ENCODE measurements at regions not wholly inside any gene's neighbourhood (a gene's known extent, or its start where the extent isn't known, plus 50 kb on each side); places are given as distances from the start of the nearest gene placed in this dataset.

GRCh38 chr9:107841076-107841475 is 351.5 kb upstream of the KLF4 start:
- no peaks in the 10 kb centered on the region for H3K4me1 ChIP-seq (ENCODE audit: control insufficient read depth, insufficient read depth, low read length)
- ChIA-PET CTCF (interaction anchor here (0.5 kb wide), 1 partner anchor 434 kb away, joined by 3 read pairs; no protein-coding TSS in a partner anchor), POLR2A (ENCODE audit: unreplicated experiment) (no interaction called here)
- no peaks in the 10 kb centered on the region for H3K36me3 ChIP-seq (ENCODE audit: control insufficient read depth, insufficient read depth, low read length)
- no peak overlapping the region for H3K4ac ChIP-seq (ENCODE audit: low read depth, low read length)
- intact Hi-C loops (cut with micrococcal nuclease) = loop anchor here (10.0 kb wide), 1 partner anchor 356 kb away; the partner anchor contains the start of gene KLF4
- no peak overlapping the region for H3K18ac ChIP-seq (ENCODE audit: low read depth, low read length)
- H3K56ac ChIP-seq (ENCODE audit: extremely low read depth, insufficient read depth, low read length) = no peak overlapping the region
- no peak overlapping the region for H4K5ac ChIP-seq (ENCODE audit: low read depth, low read length)
- H4K8ac ChIP-seq (ENCODE audit: low read depth in 2 of 2, low read length in 2 of 2) = no peak overlapping the region
- no peaks in the 10 kb centered on the region for H3K79me1 ChIP-seq (ENCODE audit: low read depth in 1 of 2, low read length in 2 of 2)
- no TSS peak for BruUV-seq (replicated peaks)
- H2AK9ac ChIP-seq (replicated peaks; ENCODE audit: low read depth, low read length, poor library complexity) = no peak overlapping the region
- H3K9me1 ChIP-seq (ENCODE audit: insufficient read depth, low read length) = no peaks in the 10 kb centered on the region
- no peak overlapping the region for H3K4me2 ChIP-seq (ENCODE audit: low read depth, low read length)
- H4K20me1 ChIP-seq (ENCODE audit: insufficient read depth, low read length) = no peaks in the 10 kb centered on the region
- H2AK5ac ChIP-seq (ENCODE audit: low read depth, low read length) = no peak overlapping the region
- WGBS, 2 experiments (ENCODE audit: extremely low coverage in 2 of 2, insufficient read length in 1 of 2) = no CpG with 5 or more reads among the region's 2 CpGs
- no peak overlapping the region for H2BK15ac ChIP-seq (ENCODE audit: low read depth, low read length)
- ATAC-seq (ENCODE audit: low read depth) (no peak), DNase-seq (no peak)
- no peak for TF ChIP-seq SMC3 (IDR thresholded peaks at IDR 0.05; ENCODE audit: low read depth, low read length)
- no peak for TF ChIP-seq FOS (IDR thresholded peaks at IDR 0.05; ENCODE audit: low read depth, low read length)
- TF ChIP-seq, protein P1, sequence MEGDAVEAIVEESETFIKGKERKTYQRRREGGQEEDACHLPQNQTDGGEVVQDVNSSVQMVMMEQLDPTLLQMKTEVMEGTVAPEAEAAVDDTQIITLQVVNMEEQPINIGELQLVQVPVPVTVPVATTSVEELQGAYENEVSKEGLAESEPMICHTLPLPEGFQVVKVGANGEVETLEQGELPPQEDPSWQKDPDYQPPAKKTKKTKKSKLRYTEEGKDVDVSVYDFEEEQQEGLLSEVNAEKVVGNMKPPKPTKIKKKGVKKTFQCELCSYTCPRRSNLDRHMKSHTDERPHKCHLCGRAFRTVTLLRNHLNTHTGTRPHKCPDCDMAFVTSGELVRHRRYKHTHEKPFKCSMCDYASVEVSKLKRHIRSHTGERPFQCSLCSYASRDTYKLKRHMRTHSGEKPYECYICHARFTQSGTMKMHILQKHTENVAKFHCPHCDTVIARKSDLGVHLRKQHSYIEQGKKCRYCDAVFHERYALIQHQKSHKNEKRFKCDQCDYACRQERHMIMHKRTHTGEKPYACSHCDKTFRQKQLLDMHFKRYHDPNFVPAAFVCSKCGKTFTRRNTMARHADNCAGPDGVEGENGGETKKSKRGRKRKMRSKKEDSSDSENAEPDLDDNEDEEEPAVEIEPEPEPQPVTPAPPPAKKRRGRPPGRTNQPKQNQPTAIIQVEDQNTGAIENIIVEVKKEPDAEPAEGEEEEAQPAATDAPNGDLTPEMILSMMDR (conservative IDR thresholded peaks at IDR 0.05; ENCODE audit: low read depth, low read length) = no peak
- TF ChIP-seq RCOR1 (IDR thresholded peaks at IDR 0.05; ENCODE audit: insufficient replicate concordance, low read length) = no peak
- no peak for TF ChIP-seq CEBPB (IDR thresholded peaks at IDR 0.05; ENCODE audit: low read depth, low read length)
- TF ChIP-seq, protein P2, sequence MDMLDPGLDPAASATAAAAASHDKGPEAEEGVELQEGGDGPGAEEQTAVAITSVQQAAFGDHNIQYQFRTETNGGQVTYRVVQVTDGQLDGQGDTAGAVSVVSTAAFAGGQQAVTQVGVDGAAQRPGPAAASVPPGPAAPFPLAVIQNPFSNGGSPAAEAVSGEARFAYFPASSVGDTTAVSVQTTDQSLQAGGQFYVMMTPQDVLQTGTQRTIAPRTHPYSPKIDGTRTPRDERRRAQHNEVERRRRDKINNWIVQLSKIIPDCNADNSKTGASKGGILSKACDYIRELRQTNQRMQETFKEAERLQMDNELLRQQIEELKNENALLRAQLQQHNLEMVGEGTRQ (IDR thresholded peaks at IDR 0.05; ENCODE audit: low read depth, low read length) = no peak
- TF ChIP-seq BHLHE40 (IDR thresholded peaks at IDR 0.05; ENCODE audit: low read depth, low read length) = no peak
- TF ChIP-seq RFX5 (IDR thresholded peaks at IDR 0.05; ENCODE audit: low read depth, low read length) = no peak
- no peak for TF ChIP-seq ELK1 (IDR thresholded peaks at IDR 0.05; ENCODE audit: borderline replicate concordance, low read depth, low read length)
- TF ChIP-seq POLR2A (IDR thresholded peaks at IDR 0.05; ENCODE audit: low read depth, low read length) = no peak
- TF ChIP-seq CHD1 (IDR thresholded peaks at IDR 0.05; ENCODE audit: low read depth, low read length) = no peak
- TF ChIP-seq MAFK (IDR thresholded peaks at IDR 0.05; ENCODE audit: low read depth, low read length) = no peak
- no peak for TF ChIP-seq RAD21 (IDR thresholded peaks at IDR 0.05; ENCODE audit: low read length)
- TF ChIP-seq MXI1 (IDR thresholded peaks at IDR 0.05; ENCODE audit: borderline replicate concordance, low read depth, low read length) = no peak
- no peak for TF ChIP-seq NFE2L2 (IDR thresholded peaks at IDR 0.05; ENCODE audit: low read depth, low read length)
- no peak for TF ChIP-seq MAZ (IDR thresholded peaks at IDR 0.05; ENCODE audit: borderline replicate concordance, low read depth, low read length)
- no peaks in the 10 kb centered on the region; the same call in 1 of the 2 replicates for H3K27me3 ChIP-seq (ENCODE audit: control insufficient read depth, insufficient read depth, low read length)
- H2AFZ ChIP-seq (replicated peaks; ENCODE audit: low read length, poor library complexity) = no peak overlapping the region
- H3K14ac ChIP-seq (replicated peaks; ENCODE audit: low read depth, low read length) = no peak overlapping the region
- dilution Hi-C loops (cut with HindIII; ENCODE audit: low sequenced_read_pairs, unreplicated experiment) = no loop called here
- H2BK120ac ChIP-seq (ENCODE audit: low read depth, low read length) = no peak overlapping the region
- no peak overlapping the region for H2BK5ac ChIP-seq (ENCODE audit: low read depth, low read length, poor library complexity, severe bottlenecking)
- H3K27ac ChIP-seq (ENCODE audit: insufficient read depth, low read length) = no peak overlapping the region
- no peak overlapping the region for H2BK20ac ChIP-seq (ENCODE audit: low read depth, low read length)
- no peak overlapping the region for H3K23ac ChIP-seq (ENCODE audit: low read depth, low read length)
- no peak overlapping the region for H3K4me3 ChIP-seq (ENCODE audit: insufficient read depth, low read depth, low read length)
- in situ Hi-C loops (cut with MboI; ENCODE audit: low sequenced_read_pairs) = no loop called here
- no peaks in the 10 kb centered on the region for H3K9me3 ChIP-seq (ENCODE audit: control insufficient read depth, insufficient read depth, low read length)
- H4K91ac ChIP-seq (ENCODE audit: insufficient read depth, low read depth, low read length) = no peak overlapping the region
- no peak overlapping the region for H3K9ac ChIP-seq (ENCODE audit: low read depth, low read length)
